Panc1 (cell line): ENCODE measurements at regions not wholly inside any gene's neighbourhood (a gene's known extent, or its start where the extent isn't known, plus 50 kb on each side); places are given as distances from the start of the nearest gene placed in this dataset.

Source experiments
- CTCF ChIP-seq: fragments of 450-650 bp; IDR thresholded peaks from 2 replicates; pipeline ENCODE4 v1.5.1; 2017; ENCODE audit warnings: mild to moderate bottlenecking
- POLR2AphosphoS5 ChIP-seq: IDR thresholded peaks from 2 replicates; pipeline ENCODE4 v1.6.1; 2012; ENCODE audit warnings: mild to moderate bottlenecking, low read depth, low read length, moderate library complexity
- SIN3A ChIP-seq: IDR thresholded peaks from 2 replicates; pipeline ENCODE4 v1.6.1; 2012; ENCODE audit warnings: low read depth, mild to moderate bottlenecking, low read length, moderate library complexity, borderline replicate concordance; ENCODE audit not compliant: insufficient read depth

DNA sequence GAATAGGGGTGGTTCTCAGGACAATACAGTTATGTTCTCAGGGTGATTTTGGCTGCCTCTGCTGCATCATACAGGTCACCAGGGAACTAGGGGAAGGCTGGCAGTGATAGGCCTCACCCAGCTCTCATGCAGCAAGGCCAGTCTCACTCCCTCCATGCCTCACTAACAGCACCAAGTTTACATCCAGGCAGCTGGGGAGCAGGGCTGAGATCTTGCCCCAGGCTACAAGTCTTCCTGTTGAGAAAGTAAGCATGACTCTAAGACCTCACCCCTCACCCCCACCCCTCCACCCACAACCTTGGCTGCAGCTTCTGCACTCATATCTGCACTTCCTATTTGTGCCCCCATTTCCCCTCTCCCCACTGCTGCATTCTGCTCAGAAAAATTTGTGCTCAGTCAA lies 481.2 kb downstream of the ACTL7B start:
- TF ChIP-seq CTCF (no peak), POLR2AphosphoS5 (no peak), SIN3A (no peak)
